ENCODE measurements at regions not wholly inside any gene's neighbourhood (a gene's known extent, or its start where the extent isn't known, plus 50 kb on each side); places are given as distances from the start of the nearest gene placed in this dataset.

- no peak for TF ChIP-seq EZH2 (IDR thresholded peaks at IDR 0.05; ENCODE audit: borderline replicate concordance, insufficient read depth, low read depth, low read length, poor library complexity, severe bottlenecking)
- TF ChIP-seq, protein P1, sequence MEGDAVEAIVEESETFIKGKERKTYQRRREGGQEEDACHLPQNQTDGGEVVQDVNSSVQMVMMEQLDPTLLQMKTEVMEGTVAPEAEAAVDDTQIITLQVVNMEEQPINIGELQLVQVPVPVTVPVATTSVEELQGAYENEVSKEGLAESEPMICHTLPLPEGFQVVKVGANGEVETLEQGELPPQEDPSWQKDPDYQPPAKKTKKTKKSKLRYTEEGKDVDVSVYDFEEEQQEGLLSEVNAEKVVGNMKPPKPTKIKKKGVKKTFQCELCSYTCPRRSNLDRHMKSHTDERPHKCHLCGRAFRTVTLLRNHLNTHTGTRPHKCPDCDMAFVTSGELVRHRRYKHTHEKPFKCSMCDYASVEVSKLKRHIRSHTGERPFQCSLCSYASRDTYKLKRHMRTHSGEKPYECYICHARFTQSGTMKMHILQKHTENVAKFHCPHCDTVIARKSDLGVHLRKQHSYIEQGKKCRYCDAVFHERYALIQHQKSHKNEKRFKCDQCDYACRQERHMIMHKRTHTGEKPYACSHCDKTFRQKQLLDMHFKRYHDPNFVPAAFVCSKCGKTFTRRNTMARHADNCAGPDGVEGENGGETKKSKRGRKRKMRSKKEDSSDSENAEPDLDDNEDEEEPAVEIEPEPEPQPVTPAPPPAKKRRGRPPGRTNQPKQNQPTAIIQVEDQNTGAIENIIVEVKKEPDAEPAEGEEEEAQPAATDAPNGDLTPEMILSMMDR (IDR thresholded peaks at IDR 0.05), result no peak
Measured at GRCh38 chr7:106775975-106776607, 89.0 kb upstream of the PIK3CG start.
